ENCODE measurements at regions not wholly inside any gene's neighbourhood (a gene's known extent, or its start where the extent isn't known, plus 50 kb on each side); places are given as distances from the start of the nearest gene placed in this dataset.

- DNase-seq (ENCODE audit: low read depth, low spot score) (no peak), ATAC-seq (no peak)
- in situ Hi-C loops (cut with HindIII; ENCODE audit: low pct_unique_long_range_greater_than_20kb, low sequenced_read_pairs) (no loop called here), intact Hi-C loops (cut with micrococcal nuclease; ENCODE audit: unreplicated experiment) (no loop called here)
- Histone ChIP-seq H3K27ac (ENCODE audit: low read length) (no peak overlapping the region), H3K27me3 (ENCODE audit: control insufficient read depth, insufficient read depth, low read length) (no peaks in the 10 kb centered on the region), H3K36me3 (ENCODE audit: control insufficient read depth, insufficient read depth, low read length) (no peaks in the 10 kb centered on the region), H3K9me3 (ENCODE audit: control insufficient read depth, insufficient read depth, low read depth, low read length) (no peaks in the 10 kb centered on the region), H3K4me3 (ENCODE audit: low read depth in 2 of 2, low read length in 2 of 2) (no peak overlapping the region), H3K4me1 (ENCODE audit: control insufficient read depth, insufficient read depth, low read length) (no peaks in the 10 kb centered on the region)
- POLR2A ChIA-PET, result no interaction called here
- CTCF ChIA-PET, result interaction anchor here (0.5 to 1.0 kb wide), 3 partner anchors 15 to 293 kb away, joined by 3 to 4 read pairs (median 3); no protein-coding TSS in a partner anchor
- BruUV-seq (replicated peaks), result no TSS peak
- TF ChIP-seq SIN3A (IDR thresholded peaks at IDR 0.05; ENCODE audit: borderline replicate concordance, insufficient read depth, low read depth, low read length), result no peak
- TF ChIP-seq POLR2AphosphoS5 (IDR thresholded peaks at IDR 0.05; ENCODE audit: low read depth, low read length), result no peak
- TF ChIP-seq TCF7L2 (IDR thresholded peaks at IDR 0.05; ENCODE audit: low read depth, low read length), result no peak
- TF ChIP-seq CTCF (IDR thresholded peaks at IDR 0.05), result no peak
Observed at GRCh38 chr1:43058545-43059360, 100.1 kb upstream of the SLC2A1 start.

GRCh38 chr1:43058056-43058455, 99.4 kb upstream of the SLC2A1 start:
- TF ChIP-seq SIN3A (IDR thresholded peaks at IDR 0.05; ENCODE audit: borderline replicate concordance, insufficient read depth, low read depth, low read length), result no peak
- TF ChIP-seq REST (IDR thresholded peaks at IDR 0.05; ENCODE audit: insufficient read depth in 1 of 2, low read depth in 2 of 2, low read length in 1 of 2), result no peak
- TF ChIP-seq CTCF (IDR thresholded peaks at IDR 0.05), result no peak
- TF ChIP-seq POLR2AphosphoS5 (IDR thresholded peaks at IDR 0.05; ENCODE audit: low read depth, low read length), result no peak
- TF ChIP-seq TCF7L2 (IDR thresholded peaks at IDR 0.05; ENCODE audit: low read depth, low read length), result no peak
- no peak overlapping the region for H3K27ac ChIP-seq (ENCODE audit: low read length)
- in situ Hi-C loops (cut with HindIII; ENCODE audit: low pct_unique_long_range_greater_than_20kb, low sequenced_read_pairs) (no loop called here), intact Hi-C loops (cut with micrococcal nuclease; ENCODE audit: unreplicated experiment) (no loop called here)
- H3K4me1 ChIP-seq (ENCODE audit: control insufficient read depth, insufficient read depth, low read length), result no peaks in the 10 kb centered on the region
- no peaks in the 10 kb centered on the region for H3K27me3 ChIP-seq (ENCODE audit: control insufficient read depth, insufficient read depth, low read length)
- POLR2A ChIA-PET, result no interaction called here
- no peaks in the 10 kb centered on the region for H3K9me3 ChIP-seq (ENCODE audit: control insufficient read depth, insufficient read depth, low read depth, low read length)
- BruUV-seq (replicated peaks), result no TSS peak
- DNase-seq (ENCODE audit: low read depth, low spot score), result no peak
- no peak overlapping the region for H3K4me3 ChIP-seq (ENCODE audit: low read depth in 2 of 2, low read length in 2 of 2)
- no peaks in the 10 kb centered on the region for H3K36me3 ChIP-seq (ENCODE audit: control insufficient read depth, insufficient read depth, low read length)
- CTCF ChIA-PET, result interaction anchor here (0.5 kb wide), 1 partner anchor 292 kb away, joined by 4 read pairs; no protein-coding TSS in a partner anchor
- ATAC-seq, result no peak

Measured in Panc1 (cell line).